H9 (cell line): ENCODE measurements at regions not wholly inside any gene's neighbourhood (a gene's known extent, or its start where the extent isn't known, plus 50 kb on each side); places are given as distances from the start of the nearest gene placed in this dataset.
"Not testable (repeated sequence)": the region's sequence is repeated elsewhere in the genome, so short reads cannot be mapped to it uniquely, and the experiment has no call there.

Source experiments
- DNase-seq: peaks from one replicate; pipeline ENCODE4 v3.0.0-alpha.2; 2017
- H2AFZ ChIP-seq: one replicate; pipeline ENCODE4 v1.6.1; 2013; ENCODE audit warnings: mild to moderate bottlenecking, low read length, control low read depth, moderate library complexity
- H2AK5ac ChIP-seq: 2 replicates; pipeline ENCODE4 v1.6.1; 2013; ENCODE audit warnings: low read length, control low read depth, mixed read lengths; ENCODE audit not compliant: insufficient read length
- H2BK120ac ChIP-seq: one replicate; pipeline ENCODE4 v1.6.1; 2013; ENCODE audit warnings: low read depth, mild to moderate bottlenecking, low read length, control low read depth, inconsistent platforms; ENCODE audit not compliant: poor library complexity, severe bottlenecking
- H2BK12ac ChIP-seq: 2 replicates; pipeline ENCODE4 v1.6.1; 2013; ENCODE audit warnings: low read length, control low read depth, mixed read lengths, low read depth; ENCODE audit not compliant: insufficient read length
- H2BK15ac ChIP-seq: 2 replicates; pipeline ENCODE4 v1.6.1; 2013; ENCODE audit warnings: low read depth, low read length, control low read depth
- H2BK20ac ChIP-seq: one replicate; pipeline ENCODE4 v1.6.1; 2013; ENCODE audit warnings: low read depth, mild to moderate bottlenecking, low read length, control low read depth, inconsistent platforms; ENCODE audit not compliant: poor library complexity, severe bottlenecking
- H2BK5ac ChIP-seq: 2 replicates; pipeline ENCODE4 v1.6.1; 2013; ENCODE audit warnings: low read length, control low read depth, mixed read lengths; ENCODE audit not compliant: insufficient read length
- H3K14ac ChIP-seq: 2 replicates; pipeline ENCODE4 v1.6.1; 2013; ENCODE audit warnings: low read length, control low read depth; ENCODE audit not compliant: insufficient read depth
- H3K18ac ChIP-seq: 2 replicates; pipeline ENCODE4 v1.6.1; 2013; ENCODE audit warnings: low read depth, mild to moderate bottlenecking, mixed read lengths, low read length, control low read depth; ENCODE audit not compliant: insufficient read length
- H3K23ac ChIP-seq: 2 replicates; pipeline ENCODE4 v1.6.1; 2013; ENCODE audit warnings: low read length, control low read depth, mixed read lengths, low read depth; ENCODE audit not compliant: insufficient read length
- H3K23me2 ChIP-seq: 2 replicates; pipeline ENCODE4 v1.6.1; 2013; ENCODE audit warnings: low read depth, mild to moderate bottlenecking, mixed read lengths, low read length, control low read depth; ENCODE audit not compliant: insufficient read length, poor library complexity, severe bottlenecking
- H3K27ac ChIP-seq: 2 replicates; pipeline ENCODE4 v1.5.1; 2013; ENCODE audit warnings: low read length, control low read depth, mixed read lengths, low read depth; ENCODE audit not compliant: insufficient read length
- H3K27me3 ChIP-seq: 2 replicates; pipeline ENCODE4 v1.6.1; 2013; ENCODE audit warnings: low read length, control low read depth, inconsistent platforms; ENCODE audit not compliant: insufficient read depth
- H3K4ac ChIP-seq: 2 replicates; pipeline ENCODE4 v1.6.1; 2013; ENCODE audit warnings: low read depth, mild to moderate bottlenecking, control low read depth, inconsistent platforms, low read length, moderate library complexity
- H3K4me1 ChIP-seq: 2 replicates; pipeline ENCODE4 v1.6.1; 2013; ENCODE audit warnings: low read length, control low read depth, inconsistent platforms; ENCODE audit not compliant: insufficient read depth
- H3K4me2 ChIP-seq: 2 replicates; pipeline ENCODE4 v1.6.1; 2013; ENCODE audit warnings: low read length, control low read depth, mixed read lengths; ENCODE audit not compliant: insufficient read length, insufficient read depth
- H3K56ac ChIP-seq: 2 replicates; pipeline ENCODE4 v1.6.1; 2013; ENCODE audit warnings: low read depth, mild to moderate bottlenecking, mixed read lengths, low read length, control low read depth; ENCODE audit not compliant: insufficient read length
- H3K79me1 ChIP-seq: 2 replicates; pipeline ENCODE4 v1.6.1; 2013; ENCODE audit warnings: low read depth, mild to moderate bottlenecking, moderate library complexity, low read length, control low read depth, inconsistent platforms; ENCODE audit not compliant: insufficient read depth, poor library complexity, severe bottlenecking
- H3K79me2 ChIP-seq: 2 replicates; pipeline ENCODE4 v1.6.1; 2013; ENCODE audit warnings: low read length, control low read depth, inconsistent platforms; ENCODE audit not compliant: insufficient read depth
- H3K9ac ChIP-seq: 2 replicates; pipeline ENCODE4 v1.6.1; 2013; ENCODE audit warnings: low read length, control low read depth, mixed read lengths; ENCODE audit not compliant: insufficient read length; ENCODE audit errors: extremely low read depth
- H3K9me3 ChIP-seq: one replicate; pipeline ENCODE4 v1.6.1; 2013; ENCODE audit warnings: low read depth, low read length, inconsistent platforms; ENCODE audit not compliant: control insufficient read depth
- H3T11ph ChIP-seq: one replicate; pipeline ENCODE4 v1.6.1; 2013; ENCODE audit warnings: mild to moderate bottlenecking, low read length, control low read depth, inconsistent platforms
- H4K20me1 ChIP-seq: one replicate; pipeline ENCODE4 v1.6.1; 2013; ENCODE audit not compliant: control insufficient read depth, insufficient read length, insufficient read depth
- H4K5ac ChIP-seq: 2 replicates; pipeline ENCODE4 v1.6.1; 2013; ENCODE audit warnings: low read depth, mild to moderate bottlenecking, mixed read lengths, low read length, control low read depth; ENCODE audit not compliant: insufficient read length
- H4K8ac ChIP-seq: replicated peaks from 2 replicates; pipeline ENCODE4 v1.6.1; 2013; ENCODE audit warnings: low read length, control low read depth, mixed read lengths, low read depth; ENCODE audit not compliant: insufficient read length
- H4K91ac ChIP-seq: 2 replicates; pipeline ENCODE4 v1.6.1; 2013; ENCODE audit warnings: low read depth, mild to moderate bottlenecking, moderate library complexity, mixed read lengths, low read length, control low read depth; ENCODE audit not compliant: insufficient read length
- H3K27ac Mint-ChIP-seq, 3 experiments: 2 replicates in 2 of 3; 3 replicates in 1 of 3; pipeline ENCODE4 v1.8.0; 2020 to 2021; ENCODE audit warnings: mixed read lengths in 3 of 3, mild to moderate bottlenecking in 1 of 3, moderate library complexity in 1 of 3
- H3K27me3 Mint-ChIP-seq: 2 replicates; pipeline ENCODE4 v1.8.0; 2021; ENCODE audit warnings: low read depth, mild to moderate bottlenecking, moderate library complexity, mixed read lengths
- H3K36me3 Mint-ChIP-seq, 3 experiments: 2 replicates in 2 of 3; 3 replicates in 1 of 3; pipeline ENCODE4 v1.8.0; 2020 to 2021; ENCODE audit warnings: low read depth in 3 of 3, mixed read lengths in 3 of 3; ENCODE audit not compliant: insufficient read depth in 1 of 3
- H3K4me1 Mint-ChIP-seq, 2 experiments: 2 replicates each; pipeline ENCODE4 v1.8.0; 2020; ENCODE audit warnings: mixed read lengths in 2 of 2
- H3K4me3 Mint-ChIP-seq, 2 experiments: 2 replicates in 1 of 2; 3 replicates in 1 of 2; pipeline ENCODE4 v1.8.0; 2020 to 2021; ENCODE audit warnings: mild to moderate bottlenecking in 2 of 2, mixed read lengths in 2 of 2, moderate library complexity in 1 of 2
- H3K9me3 Mint-ChIP-seq, 2 experiments: 2 replicates in 1 of 2; 3 replicates in 1 of 2; pipeline ENCODE4 v1.8.0; 2020; ENCODE audit warnings: mild to moderate bottlenecking in 2 of 2, mixed read lengths in 2 of 2, moderate library complexity in 1 of 2
- CTCF ChIP-seq: fragments of 200-600 bp; sonication (generic); conservative IDR thresholded peaks from 3 replicates; pipeline ENCODE4 v1.8.0; 2021; ENCODE audit warnings: antibody characterized with exemption, mild to moderate bottlenecking
- WGBS: extraction: QIAGEN DNeasy Blood & Tissue Kit; methylation state at CpG from one replicate; pipeline ENCODE4 v1.1.7; 2013; ENCODE audit warnings: missing lambda C conversion rate, low lambda C conversion rate, mixed read lengths; ENCODE audit not compliant: insufficient read length; ENCODE audit errors: extremely low coverage; 5-methylcytosine and 5-hydroxymethylcytosine counted together

DNA sequence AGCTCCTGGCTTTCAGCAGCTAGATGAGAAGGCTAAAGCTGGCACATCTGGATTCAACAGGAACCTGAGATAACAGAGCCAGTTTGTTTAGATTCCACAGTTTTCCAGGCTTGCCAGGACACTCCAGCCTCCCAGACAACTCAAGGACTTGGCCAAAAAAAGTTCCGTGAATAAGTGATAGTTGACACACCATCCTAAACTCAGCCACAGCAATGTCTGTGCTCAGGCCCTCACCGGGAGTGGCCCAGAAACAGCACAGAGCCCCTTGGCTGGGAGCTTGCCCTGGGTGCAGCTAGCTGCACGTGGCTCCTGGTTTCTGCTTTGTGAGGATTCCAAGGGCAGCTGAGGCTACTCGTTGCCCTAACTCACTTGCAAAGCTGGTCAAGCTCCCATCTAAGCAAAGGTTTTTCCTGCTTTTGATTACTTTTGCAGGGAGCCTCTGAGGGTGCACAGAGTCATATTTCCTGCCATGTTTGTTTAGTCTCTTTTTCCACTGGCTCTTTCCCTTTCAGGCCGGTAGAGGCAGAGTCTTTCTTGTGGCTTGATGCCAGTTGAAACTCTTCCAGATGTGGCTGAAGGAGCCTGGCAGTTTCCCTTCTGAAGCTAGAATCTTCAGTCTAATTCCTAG, 118.3 kb upstream of the ECI2 start:
- Histone ChIP-seq H2BK15ac (no peak overlapping the region), H4K5ac (no peak overlapping the region), H3K4ac (no peak overlapping the region), H2AFZ (no peak overlapping the region), H3K4me2 (no peak overlapping the region), H4K8ac (no peak overlapping the region), H4K91ac (no peak overlapping the region), H2AK5ac (no peak overlapping the region), H2BK20ac (no peak overlapping the region), H3K27me3 (no peaks in the 10 kb centered on the region), H3T11ph (no peak overlapping the region), H2BK12ac (no peak overlapping the region), H2BK5ac (no peak overlapping the region), H3K9ac (no peak overlapping the region), H3K56ac (no peak overlapping the region), H3K18ac (no peak overlapping the region), H3K27ac (no peak overlapping the region), H3K79me1 (no peaks in the 10 kb centered on the region), H3K4me1 (no peaks in the 10 kb centered on the region), H3K79me2 (no peaks in the 10 kb centered on the region), H4K20me1 (no peaks in the 10 kb centered on the region), H3K14ac (no peak overlapping the region), H3K9me3 (no peaks in the 10 kb centered on the region), H3K23me2 (no peaks in the 10 kb centered on the region), H3K23ac (no peak overlapping the region), H2BK120ac (no peak overlapping the region)
- Mint-ChIP-seq H3K4me3 (no peak overlapping the region), H3K36me3 (no peaks in the 10 kb centered on the region), H3K27ac (no peak overlapping the region; a peak in 1 of 7 replicates), H3K4me1 (0 out of 4 replicates have a peak, but pooled peaks cover 0 to 2% of the 10 kb centered on the region in 2 experiments), H3K9me3 (no peaks in the 10 kb centered on the region), H3K27me3 (peaks cover 2% of the 10 kb centered on the region; the same call in 1 of the 2 replicates)
- 0 out of 3 replicates have a peak, but pooled peaks have one; percentile 26 for TF ChIP-seq CTCF
- DNase-seq: no peak
- no CpG with 5 or more reads among the region's 5 CpGs for WGBS

DNA sequence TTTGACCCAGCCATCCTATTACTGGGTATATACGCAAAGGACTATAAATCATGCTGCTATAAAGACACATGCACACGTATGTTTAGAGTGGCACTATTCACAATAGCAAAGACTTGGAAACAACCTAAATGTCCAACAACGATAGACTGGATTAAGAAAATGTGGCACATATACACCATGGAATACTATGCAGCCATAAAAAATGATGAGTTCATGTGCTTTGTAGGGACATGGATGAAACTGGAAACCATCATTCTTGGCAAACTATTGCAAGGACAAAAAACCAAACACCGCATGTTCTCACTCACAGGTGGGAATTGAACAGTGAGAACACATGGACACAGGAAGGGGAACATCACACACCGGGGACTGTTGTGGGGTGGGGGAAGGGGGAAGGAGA, 117.1 kb upstream of the ECI2 start:
- not testable (repeated sequence) for H4K91ac ChIP-seq, H3T11ph ChIP-seq, H3K36me3 Mint-ChIP-seq, H3K9me3 Mint-ChIP-seq, H4K5ac ChIP-seq, H2AK5ac ChIP-seq, H2AFZ ChIP-seq, H3K23me2 ChIP-seq, H3K9me3 ChIP-seq, H4K8ac ChIP-seq, H3K4ac ChIP-seq, H2BK12ac ChIP-seq, H4K20me1 ChIP-seq, H3K14ac ChIP-seq, H2BK15ac ChIP-seq, H3K9ac ChIP-seq, H2BK20ac ChIP-seq, H3K4me2 ChIP-seq, H2BK120ac ChIP-seq, H3K27me3 ChIP-seq, H3K27ac Mint-ChIP-seq, H2BK5ac ChIP-seq, H3K4me1 ChIP-seq, H3K27ac ChIP-seq, H3K56ac ChIP-seq, H3K4me3 Mint-ChIP-seq, H3K27me3 Mint-ChIP-seq, DNase-seq, H3K4me1 Mint-ChIP-seq, H3K23ac ChIP-seq, H3K18ac ChIP-seq, H3K79me2 ChIP-seq, H3K79me1 ChIP-seq
- no CpG with 5 or more reads among the region's 5 CpGs for whole genome bisulfite sequencing
